ENCODE measurements at regions not wholly inside any gene's neighbourhood (a gene's known extent, or its start where the extent isn't known, plus 50 kb on each side); places are given as distances from the start of the nearest gene placed in this dataset.

GRCh38 chr6:95384988-95385387, 192.3 kb upstream of the MANEA start:
- CTCF ChIA-PET = no interaction called here
- ATAC-seq (no peak), DNase-seq (no peak)
- POLR2A ChIA-PET = no interaction called here
- H3K9me3 Mint-ChIP-seq = no peaks in the 10 kb centered on the region
- TF ChIP-seq CTCF (IDR thresholded peaks at IDR 0.05) = no peak
- no peaks in the 10 kb centered on the region for H3K4me1 Mint-ChIP-seq (ENCODE audit: low read depth)
- H3K36me3 Mint-ChIP-seq (ENCODE audit: low read depth) = no peaks in the 10 kb centered on the region
- H3K27ac Mint-ChIP-seq = no peak overlapping the region
- no peak overlapping the region for H3K4me3 Mint-ChIP-seq
- intact Hi-C loops (cut with micrococcal nuclease) = no loop called here
- no peaks in the 10 kb centered on the region for H3K27me3 Mint-ChIP-seq

GRCh38 chr6:95387845-95388244, 189.5 kb upstream of the MANEA start:
- H3K4me3 Mint-ChIP-seq = no peak overlapping the region
- no peaks in the 10 kb centered on the region for H3K4me1 Mint-ChIP-seq (ENCODE audit: low read depth)
- ChIA-PET POLR2A (no interaction called here), CTCF (no interaction called here)
- no peak for TF ChIP-seq CTCF (IDR thresholded peaks at IDR 0.05)
- no peaks in the 10 kb centered on the region for H3K27me3 Mint-ChIP-seq
- H3K9me3 Mint-ChIP-seq = no peaks in the 10 kb centered on the region
- H3K36me3 Mint-ChIP-seq (ENCODE audit: low read depth) = no peaks in the 10 kb centered on the region
- intact Hi-C loops (cut with micrococcal nuclease) = no loop called here
- ATAC-seq = no peak
- H3K27ac Mint-ChIP-seq = no peak overlapping the region
- DNase-seq = no peak

- TF ChIP-seq CTCF (IDR thresholded peaks at IDR 0.05) = no peak
- Mint-ChIP-seq H3K4me1 (ENCODE audit: low read depth) (no peaks in the 10 kb centered on the region), H3K4me3 (no peak overlapping the region), H3K27ac (no peak overlapping the region), H3K27me3 (no peaks in the 10 kb centered on the region), H3K36me3 (ENCODE audit: low read depth) (no peaks in the 10 kb centered on the region), H3K9me3 (no peaks in the 10 kb centered on the region)
- POLR2A ChIA-PET = no interaction called here
- CTCF ChIA-PET = no interaction called here
- DNase-seq (no peak), ATAC-seq (no peak)
- intact Hi-C loops (cut with micrococcal nuclease) = no loop called here
These were observed 172.6 kb upstream of the MANEA start for GRCh38 chr6:95404777-95405176.

- POLR2A ChIA-PET = no interaction called here
- no peak overlapping the region for H3K27ac Mint-ChIP-seq
- H3K36me3 Mint-ChIP-seq (ENCODE audit: low read depth) = no peaks in the 10 kb centered on the region
- CTCF ChIA-PET = no interaction called here
- ATAC-seq = no peak
- TF ChIP-seq CTCF (IDR thresholded peaks at IDR 0.05) = no peak
- intact Hi-C loops (cut with micrococcal nuclease) = no loop called here
- H3K4me3 Mint-ChIP-seq = no peak overlapping the region
- H3K4me1 Mint-ChIP-seq (ENCODE audit: low read depth) = no peaks in the 10 kb centered on the region
- no peaks in the 10 kb centered on the region for H3K27me3 Mint-ChIP-seq
- DNase-seq = no peak
- no peaks in the 10 kb centered on the region for H3K9me3 Mint-ChIP-seq
These were observed 169.2 kb upstream of the MANEA start for GRCh38 chr6:95408111-95408510.

GRCh38 chr6:95410168-95410567, 167.2 kb upstream of the MANEA start:
- no peak overlapping the region for H3K4me3 Mint-ChIP-seq
- no peak for DNase-seq
- H3K36me3 Mint-ChIP-seq (ENCODE audit: low read depth) = no peaks in the 10 kb centered on the region
- no peaks in the 10 kb centered on the region for H3K4me1 Mint-ChIP-seq (ENCODE audit: low read depth)
- no peaks in the 10 kb centered on the region for H3K9me3 Mint-ChIP-seq
- POLR2A ChIA-PET = no interaction called here
- TF ChIP-seq CTCF (IDR thresholded peaks at IDR 0.05) = no peak
- CTCF ChIA-PET = no interaction called here
- H3K27me3 Mint-ChIP-seq = no peaks in the 10 kb centered on the region
- no peak overlapping the region for H3K27ac Mint-ChIP-seq
- intact Hi-C loops (cut with micrococcal nuclease) = no loop called here
- ATAC-seq = no peak

Measured in activated CD8-positive, alpha-beta T cell treated with anti-CD3 and anti-CD28 coated beads for 36 hours (primary cell).